GM12878 (cell line): ENCODE measurements at regions not wholly inside any gene's neighbourhood (a gene's known extent, or its start where the extent isn't known, plus 50 kb on each side); places are given as distances from the start of the nearest gene placed in this dataset.
A peak's percentile ranks its signal among the peaks of the same experiment; 100 is the strongest.

Source experiments
- ATAC-seq: fragments of 200-7000 bp; cut with Tn5 transposase; 3 replicates; pipeline ENCODE4 v1.9.1; 2020; ENCODE audit warnings: mild to moderate bottlenecking, moderate library complexity
- BruUV-seq: library from RNA; stranded (reverse); fragments of 400-500 nt; replicated peaks from 2 replicates; lab custom pipeline; 2021; lab: Mats Ljungman, UMichigan
- CTCF ChIA-PET: fragments of 300-600 bp; sonication (Branson Sonifier 250); formaldehyde crosslinking; extraction: SDS; loops from one replicate; lab custom pipeline; 2021; ENCODE audit warnings: inconsistent platforms; lab: Yijun Ruan, JAX
- POLR2A ChIA-PET: fragments of 350-600 bp; formaldehyde crosslinking; extraction: SDS; loops from one replicate; lab custom pipeline; 2021; ENCODE audit warnings: inconsistent platforms; lab: Charles Lee
- RAD21 ChIA-PET: fragments of 300-600 bp; sonication (Branson Sonifier 250); formaldehyde crosslinking; loops from one replicate; lab custom pipeline; 2023; ENCODE audit warnings: antibody characterized with exemption; ENCODE audit not compliant: unreplicated experiment; lab: Charles Lee
- SMC1A ChIA-PET: fragments of 300-600 bp; sonication (Branson Sonifier 250); formaldehyde crosslinking; loops from one replicate; lab custom pipeline; 2023; ENCODE audit not compliant: unreplicated experiment, uncharacterized antibody; lab: Charles Lee
- DNase-seq: peaks from one replicate; pipeline ENCODE4 v3.0.0-alpha.2; 2011; ENCODE audit warnings: low read depth, low spot score
- FAIRE-seq: peaks from 3 replicates; lab custom pipeline; 2011; peaks lifted over from hg19 to GRCh38; lab: Jason Lieb, UNC
- H2AFZ ChIP-seq: 2 replicates; pipeline ENCODE4 v1.6.0; 2011; ENCODE audit warnings: low read depth, low read length, control low read depth; ENCODE audit not compliant: control insufficient read depth
- H3K27ac ChIP-seq: 2 replicates; pipeline ENCODE4 v1.5.1; 2011; ENCODE audit warnings: control low read depth; ENCODE audit not compliant: control insufficient read depth, insufficient read depth
- H3K27me3 ChIP-seq, 2 experiments: replicated peaks in 1 of 2; 2 replicates each; pipeline versions ENCODE4 v1.6.0 to v1.6.1; 2011; ENCODE audit warnings: low read length in 1 of 2; ENCODE audit not compliant: control insufficient read depth in 2 of 2, insufficient read depth in 2 of 2
- H3K36me3 ChIP-seq, 2 experiments: 2 replicates each; pipeline ENCODE4 v1.5.1; 2011; ENCODE audit warnings: low read length in 1 of 2; ENCODE audit not compliant: control insufficient read depth in 2 of 2, insufficient read depth in 2 of 2
- H3K4me1 ChIP-seq: 2 replicates; pipeline ENCODE4 v1.6.1; 2011; ENCODE audit warnings: mild to moderate bottlenecking, low read length, moderate library complexity, mixed read lengths; ENCODE audit not compliant: control insufficient read depth, insufficient read depth
- H3K4me2 ChIP-seq: 2 replicates; pipeline ENCODE4 v1.6.0; 2011; ENCODE audit warnings: control low read depth; ENCODE audit not compliant: control insufficient read depth, insufficient read depth
- H3K4me3 ChIP-seq: fragments of 200-600 bp; sonication (generic); 2 replicates; pipeline ENCODE4 v1.5.1; 2016
- H3K79me2 ChIP-seq: 2 replicates; pipeline ENCODE4 v1.6.0; 2011; ENCODE audit warnings: low read length; ENCODE audit not compliant: control insufficient read depth, insufficient read depth
- H3K9ac ChIP-seq: 2 replicates; pipeline ENCODE4 v1.8.0; 2011; ENCODE audit warnings: low read length, control low read depth, mixed read lengths; ENCODE audit not compliant: control insufficient read depth, insufficient read depth
- H3K9me3 ChIP-seq: replicated peaks from 3 replicates; pipeline ENCODE4 v1.5.1; 2011; ENCODE audit warnings: mild to moderate bottlenecking, low read length; ENCODE audit not compliant: control insufficient read depth, insufficient read depth
- H4K20me1 ChIP-seq: 2 replicates; pipeline ENCODE4 v1.6.0; 2011; ENCODE audit not compliant: control insufficient read depth, insufficient read depth
- BCL11A ChIP-seq: IDR thresholded peaks from 2 replicates; pipeline ENCODE4 v1.6.1; 2011; ENCODE audit warnings: low read depth, low read length
- CHD4 ChIP-seq: fragments of 200-600 bp; sonication (generic); IDR thresholded peaks from 2 replicates; pipeline ENCODE4 v1.6.1; 2016; ENCODE audit warnings: mild to moderate bottlenecking
- CREM ChIP-seq: IDR thresholded peaks from 2 replicates; pipeline ENCODE4 v1.6.1; 2014; ENCODE audit warnings: antibody characterized with exemption, low read depth
- EED ChIP-seq: sonication (generic); IDR thresholded peaks from 2 replicates; pipeline ENCODE4 v1.6.1; 2016; ENCODE audit warnings: antibody characterized with exemption, low read depth
- HCFC1 ChIP-seq: fragments of 150-350 bp; IDR thresholded peaks from 2 replicates; pipeline ENCODE4 v1.6.1; 2014; ENCODE audit warnings: low read length
- IKZF2 ChIP-seq, 2 experiments: fragments of 450-650 bp; IDR thresholded peaks; 2 replicates each; pipeline ENCODE4 v1.6.1; 2017; ENCODE audit warnings: mild to moderate bottlenecking in 2 of 2, moderate library complexity in 2 of 2
- IRF4 ChIP-seq: IDR thresholded peaks from 2 replicates; pipeline ENCODE4 v1.6.1; 2011; ENCODE audit warnings: low read depth, low read length
- JUNB ChIP-seq: IDR thresholded peaks from 2 replicates; pipeline ENCODE4 v1.6.1; 2016; ENCODE audit warnings: antibody characterized with exemption, mild to moderate bottlenecking
- MEF2B ChIP-seq: fragments of 450-650 bp; IDR thresholded peaks from 2 replicates; pipeline ENCODE4 v1.6.1; 2018; ENCODE audit warnings: mild to moderate bottlenecking, moderate library complexity; ENCODE audit not compliant: partially characterized antibody, poor library complexity, severe bottlenecking
- MYC ChIP-seq: IDR thresholded peaks from 2 replicates; pipeline ENCODE4 v1.6.1; 2011; ENCODE audit warnings: mild to moderate bottlenecking, low read length, moderate library complexity, inconsistent platforms; ENCODE audit not compliant: insufficient read depth, insufficient replicate concordance, insufficient read length, severe bottlenecking
- NFIC ChIP-seq: IDR thresholded peaks from 2 replicates; pipeline ENCODE4 v1.6.1; 2012; ENCODE audit warnings: low read depth, mild to moderate bottlenecking, inconsistent platforms, low read length, moderate library complexity
- NRF1 ChIP-seq: conservative IDR thresholded peaks from 2 replicates; pipeline ENCODE4 v1.6.1; 2011; ENCODE audit warnings: mild to moderate bottlenecking, low read depth, low read length, improper control_type of control experiment
- PAX8 ChIP-seq: fragments of 450-650 bp; IDR thresholded peaks from 2 replicates; pipeline ENCODE4 v1.6.1; 2017; ENCODE audit warnings: mild to moderate bottlenecking, moderate library complexity
- PBX3 ChIP-seq: IDR thresholded peaks from 2 replicates; pipeline ENCODE4 v1.6.1; 2011; ENCODE audit warnings: mild to moderate bottlenecking, low read depth, low read length, moderate library complexity; ENCODE audit not compliant: insufficient replicate concordance
- POLR2AphosphoS2 ChIP-seq: IDR thresholded peaks from 2 replicates; pipeline ENCODE4 v1.6.1; 2011; ENCODE audit warnings: low read depth, mild to moderate bottlenecking, low read length, improper control_type of control experiment, moderate library complexity
- RB1 ChIP-seq: fragments of 450-650 bp; formaldehyde crosslinking; IDR thresholded peaks from 2 replicates; pipeline ENCODE4 v1.6.1; 2017; ENCODE audit warnings: mild to moderate bottlenecking, borderline replicate concordance
- SMAD1 ChIP-seq: fragments of 450-650 bp; IDR thresholded peaks from 2 replicates; pipeline ENCODE4 v1.6.1; 2018; ENCODE audit warnings: mild to moderate bottlenecking, low read depth; ENCODE audit not compliant: partially characterized antibody
- SREBF1 ChIP-seq: IDR thresholded peaks from 2 replicates; pipeline ENCODE4 v1.6.1; 2012; ENCODE audit warnings: mild to moderate bottlenecking, low read length
- TCF3 ChIP-seq: IDR thresholded peaks from 2 replicates; pipeline ENCODE4 v1.6.1; 2012; ENCODE audit warnings: low read depth, mild to moderate bottlenecking, low read length, borderline replicate concordance; ENCODE audit not compliant: insufficient read depth
- YBX1 ChIP-seq: fragments of 450-650 bp; IDR thresholded peaks from 2 replicates; pipeline ENCODE4 v1.6.1; 2016; ENCODE audit warnings: antibody characterized with exemption
- WGBS: methylation state at CpG from one replicate; pipeline ENCODE4 v1.1.6; 2016; ENCODE audit warnings: low lambda C conversion rate; ENCODE audit not compliant: insufficient replicate concordance, insufficient coverage; ENCODE audit errors: missing lambda C conversion rate; 5-methylcytosine and 5-hydroxymethylcytosine counted together
- in situ Hi-C: fragments of 300-500 bp; cut with MboI; formaldehyde crosslinking; loops from 9 replicates; pipeline ENCODE4 v1.14.3; 2018; ENCODE audit warnings: mixed read lengths
- intact Hi-C: fragments of 100-400 bp; cut with micrococcal nuclease; formaldehyde crosslinking; loops from one replicate; pipeline ENCODE4 v1.14.2; 2022; ENCODE audit not compliant: unreplicated experiment
- TF ChIP-seq, protein P1 (sequence below): fragments of 450-650 bp; IDR thresholded peaks from 2 replicates; pipeline ENCODE4 v1.6.1; 2016; ENCODE audit warnings: mild to moderate bottlenecking
- TF ChIP-seq, protein P2 (sequence below): IDR thresholded peaks from 2 replicates; pipeline ENCODE4 v1.6.1; 2012; ENCODE audit warnings: low read length, inconsistent platforms

DNA sequence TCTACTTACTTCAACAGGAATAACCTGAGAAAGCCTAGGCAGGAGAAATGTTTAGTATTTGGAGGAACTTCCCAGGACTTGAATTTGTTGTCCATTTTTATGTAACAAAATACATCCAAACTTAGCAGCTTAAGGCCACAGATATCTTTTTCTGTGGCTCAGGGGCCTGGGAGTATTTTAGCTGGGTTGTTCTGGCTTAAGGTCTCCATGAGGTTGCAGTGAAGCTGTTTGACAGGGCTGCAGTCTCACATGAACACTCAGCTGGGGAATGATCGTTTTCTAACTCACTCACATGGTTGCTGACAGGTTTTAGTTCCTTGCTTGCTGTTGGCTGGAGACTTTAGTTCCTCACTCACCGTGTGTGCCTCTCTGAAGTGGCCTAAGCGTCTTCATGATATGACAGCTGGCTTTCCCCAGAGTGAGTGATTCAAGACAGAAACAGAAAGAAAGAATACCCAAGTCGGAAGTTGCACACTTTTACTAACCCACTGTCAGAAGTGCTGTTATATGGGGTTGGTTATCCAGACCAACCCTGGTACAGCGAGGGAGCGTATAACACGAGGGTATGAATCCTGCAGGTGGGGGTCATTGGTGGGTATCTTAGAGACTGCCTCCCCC, 229.7 kb upstream of the TBL1XR1 start:
- 3% methylated on average over 7 of the region's 7 CpGs for WGBS
- H3K27me3 ChIP-seq, result no peaks in the 10 kb centered on the region
- TF ChIP-seq EED (no peak), NRF1 (no peak), PAX8 (no peak), BCL11A (no peak), MEF2B (no peak), SREBF1 (no peak), CREM (peak; percentile 58), RB1 (no peak), PBX3 (peak; percentile 25), TCF3 (peak; percentile 72; the same call in 1 of the 2 replicates), CHD4 (no peak), MYC (no peak), NFIC (peak; percentile 51), IRF4 (peak; percentile 54; the same call in 1 of the 2 replicates), SMAD1 (no peak), HCFC1 (no peak), POLR2AphosphoS2 (no peak), IKZF2 (IDR thresholded peaks at IDR 0.05) (no peak), YBX1 (no peak), JUNB (peak; percentile 65)
- TF ChIP-seq, protein P1, sequence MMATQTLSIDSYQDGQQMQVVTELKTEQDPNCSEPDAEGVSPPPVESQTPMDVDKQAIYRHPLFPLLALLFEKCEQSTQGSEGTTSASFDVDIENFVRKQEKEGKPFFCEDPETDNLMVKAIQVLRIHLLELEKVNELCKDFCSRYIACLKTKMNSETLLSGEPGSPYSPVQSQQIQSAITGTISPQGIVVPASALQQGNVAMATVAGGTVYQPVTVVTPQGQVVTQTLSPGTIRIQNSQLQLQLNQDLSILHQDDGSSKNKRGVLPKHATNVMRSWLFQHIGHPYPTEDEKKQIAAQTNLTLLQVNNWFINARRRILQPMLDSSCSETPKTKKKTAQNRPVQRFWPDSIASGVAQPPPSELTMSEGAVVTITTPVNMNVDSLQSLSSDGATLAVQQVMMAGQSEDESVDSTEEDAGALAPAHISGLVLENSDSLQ, result peak; percentile 76
- TF ChIP-seq, protein P2, sequence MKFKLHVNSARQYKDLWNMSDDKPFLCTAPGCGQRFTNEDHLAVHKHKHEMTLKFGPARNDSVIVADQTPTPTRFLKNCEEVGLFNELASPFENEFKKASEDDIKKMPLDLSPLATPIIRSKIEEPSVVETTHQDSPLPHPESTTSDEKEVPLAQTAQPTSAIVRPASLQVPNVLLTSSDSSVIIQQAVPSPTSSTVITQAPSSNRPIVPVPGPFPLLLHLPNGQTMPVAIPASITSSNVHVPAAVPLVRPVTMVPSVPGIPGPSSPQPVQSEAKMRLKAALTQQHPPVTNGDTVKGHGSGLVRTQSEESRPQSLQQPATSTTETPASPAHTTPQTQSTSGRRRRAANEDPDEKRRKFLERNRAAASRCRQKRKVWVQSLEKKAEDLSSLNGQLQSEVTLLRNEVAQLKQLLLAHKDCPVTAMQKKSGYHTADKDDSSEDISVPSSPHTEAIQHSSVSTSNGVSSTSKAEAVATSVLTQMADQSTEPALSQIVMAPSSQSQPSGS, result peak; percentile 81

More for the DNA sequence above, 229.7 kb upstream of the TBL1XR1 start:
- Histone ChIP-seq H3K79me2 (no peaks in the 10 kb centered on the region), H3K4me3 (no peak overlapping the region), H3K27ac (0 out of 2 replicates have a peak overlapping the region, but pooled peaks have one; percentile 5), H3K4me1 (peaks cover 8% of the 10 kb centered on the region), H3K36me3 (no peaks in the 10 kb centered on the region), H3K9me3 (peaks cover 4% of the 10 kb centered on the region), H2AFZ (peak overlapping the region; percentile 73), H3K9ac (no peak overlapping the region), H4K20me1 (no peaks in the 10 kb centered on the region), H3K4me2 (peak overlapping the region; percentile 50; the same call in 1 of the 2 replicates)
- BruUV-seq, result no TSS peak
- intact Hi-C loops (no loop called here), in situ Hi-C loops (no loop called here)
- FAIRE-seq, result peak; percentile 94
- ChIA-PET SMC1A (interaction anchor here (1.0 to 1.9 kb wide), 4 partner anchors 10 to 123 kb away, joined by 3 to 9 read pairs (median 4); no protein-coding TSS in a partner anchor), CTCF (interaction anchor here (0.8 kb wide), 2 partner anchors 20 to 554 kb away, joined by 3 to 4 read pairs; no protein-coding TSS in a partner anchor), RAD21 (no interaction called here), POLR2A (no interaction called here)
- DNase-seq, result peak; percentile 84
- ATAC-seq, result peak; percentile 99
